Body of pancreas (tissue), 4 donors: ENCODE measurements at regions not wholly inside any gene's neighbourhood (a gene's known extent, or its start where the extent isn't known, plus 50 kb on each side); places are given as distances from the start of the nearest gene placed in this dataset.

Experiments
- POLR2A ChIP-seq, 3 donors: fragments of 450-650 bp; IDR thresholded peaks; one replicate each; pipeline ENCODE4 v1.6.1; 2016; ENCODE audit warnings: antibody characterized with exemption in 3 of 3, mild to moderate bottlenecking in 2 of 3
- TF ChIP-seq, protein P1 (sequence below), 7 experiments: fragments of 450-650 bp in 4 of 7; fragments of 200-600 bp in 3 of 7; sonication (generic) in 3 of 7; IDR thresholded peaks; one replicate each; pipeline ENCODE4 v1.5.1; 2016 to 2019; ENCODE audit warnings: antibody characterized with exemption in 7 of 7

DNA sequence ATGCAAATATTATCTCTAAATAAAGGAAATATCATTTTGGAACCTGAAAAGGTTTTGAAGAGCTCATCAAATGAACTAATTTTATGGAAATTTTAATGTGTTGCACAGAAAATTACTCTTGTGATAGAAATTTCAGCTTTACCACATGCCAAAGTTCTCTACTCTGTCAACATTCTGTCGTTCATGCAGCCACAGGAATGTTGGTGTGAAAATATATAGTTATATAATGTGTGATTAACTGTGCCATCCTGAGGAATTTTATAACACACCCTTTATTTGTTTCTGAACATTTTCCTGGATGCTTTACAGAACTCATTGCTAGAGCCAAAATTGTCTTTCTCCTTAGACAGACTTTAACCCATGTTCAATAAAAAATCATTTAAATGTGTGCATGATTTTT lies 202.5 kb upstream of the SLC8A1 start:
- TF ChIP-seq, protein P1, sequence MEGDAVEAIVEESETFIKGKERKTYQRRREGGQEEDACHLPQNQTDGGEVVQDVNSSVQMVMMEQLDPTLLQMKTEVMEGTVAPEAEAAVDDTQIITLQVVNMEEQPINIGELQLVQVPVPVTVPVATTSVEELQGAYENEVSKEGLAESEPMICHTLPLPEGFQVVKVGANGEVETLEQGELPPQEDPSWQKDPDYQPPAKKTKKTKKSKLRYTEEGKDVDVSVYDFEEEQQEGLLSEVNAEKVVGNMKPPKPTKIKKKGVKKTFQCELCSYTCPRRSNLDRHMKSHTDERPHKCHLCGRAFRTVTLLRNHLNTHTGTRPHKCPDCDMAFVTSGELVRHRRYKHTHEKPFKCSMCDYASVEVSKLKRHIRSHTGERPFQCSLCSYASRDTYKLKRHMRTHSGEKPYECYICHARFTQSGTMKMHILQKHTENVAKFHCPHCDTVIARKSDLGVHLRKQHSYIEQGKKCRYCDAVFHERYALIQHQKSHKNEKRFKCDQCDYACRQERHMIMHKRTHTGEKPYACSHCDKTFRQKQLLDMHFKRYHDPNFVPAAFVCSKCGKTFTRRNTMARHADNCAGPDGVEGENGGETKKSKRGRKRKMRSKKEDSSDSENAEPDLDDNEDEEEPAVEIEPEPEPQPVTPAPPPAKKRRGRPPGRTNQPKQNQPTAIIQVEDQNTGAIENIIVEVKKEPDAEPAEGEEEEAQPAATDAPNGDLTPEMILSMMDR (IDR thresholded peaks at IDR 0.05) = no peak
- no peak for TF ChIP-seq POLR2A (IDR thresholded peaks at IDR 0.05)
